Lung (tissue), 11 donors: ENCODE measurements at regions not wholly inside any gene's neighbourhood (a gene's known extent, or its start where the extent isn't known, plus 50 kb on each side); places are given as distances from the start of the nearest gene placed in this dataset.

ENCODE experiments used
- ATAC-seq: fragments of 200-7000 bp; cut with Tn5 transposase; one replicate; pipeline ENCODE4 v1.9.1; 2020; ENCODE audit warnings: moderate number of reproducible peaks; ENCODE audit not compliant: insufficient read depth, low FRiP score
- DNase-seq, 3 donors: peaks; one replicate each; pipeline ENCODE4 v3.0.0-alpha.2; 2013 to 2017
- H3K27ac ChIP-seq, 2 donors: one replicate each; pipeline ENCODE4 v1.5.1; 2013; ENCODE audit warnings: mild to moderate bottlenecking in 2 of 2, moderate library complexity in 2 of 2, control low read depth in 1 of 2, inconsistent platforms in 1 of 2, low read depth in 1 of 2, low read length in 1 of 2
- H3K27me3 ChIP-seq, 3 donors: one replicate each; pipeline ENCODE4 v1.5.1; 2013; ENCODE audit warnings: low read length in 2 of 3; ENCODE audit not compliant: control insufficient read depth in 3 of 3, insufficient read depth in 3 of 3
- H3K36me3 ChIP-seq, 4 donors: one replicate each; pipeline ENCODE4 v1.5.1; 2013; ENCODE audit warnings: low read length in 4 of 4, mild to moderate bottlenecking in 1 of 4, moderate library complexity in 1 of 4; ENCODE audit not compliant: control insufficient read depth in 4 of 4, insufficient read depth in 4 of 4
- H3K4me1 ChIP-seq, 5 donors: one replicate each; pipeline ENCODE4 v1.5.1; 2013; ENCODE audit warnings: low read length in 5 of 5, mild to moderate bottlenecking in 2 of 5, moderate library complexity in 1 of 5; ENCODE audit not compliant: control insufficient read depth in 5 of 5, insufficient read depth in 5 of 5
- H3K4me3 ChIP-seq: one replicate; pipeline ENCODE4 v1.5.1; 2013; ENCODE audit warnings: mild to moderate bottlenecking, control low read depth, moderate library complexity
- H3K9ac ChIP-seq, 2 donors: one replicate each; pipeline ENCODE4 v1.5.1; 2013; ENCODE audit warnings: low read length in 2 of 2, control low read depth in 1 of 2; ENCODE audit not compliant: insufficient read depth in 1 of 2
- H3K9me3 ChIP-seq, 4 donors: one replicate each; pipeline ENCODE4 v1.5.1; 2013; ENCODE audit warnings: low read length in 3 of 4, mild to moderate bottlenecking in 1 of 4, moderate library complexity in 1 of 4; ENCODE audit not compliant: control insufficient read depth in 4 of 4, insufficient read depth in 3 of 4
- WGBS, 2 donors: extraction: QIAGEN DNeasy Blood & Tissue Kit; methylation state at CpG; one replicate each; pipeline ENCODE4 v1.1.7; 2013; 5-methylcytosine and 5-hydroxymethylcytosine counted together
- TF ChIP-seq, protein P1 (sequence below): IDR thresholded peaks from 2 replicates; pipeline ENCODE4 v1.5.1; 2012; ENCODE audit warnings: mild to moderate bottlenecking; ENCODE audit errors: control extremely low read depth, extremely low read depth
- donor health status: control.
- donor health status: control.
- donor health status: Bipolar disorder and iron deficiency.
- donor health status: healthy.
- donor health status: DM: yes; HTN: yes; CAD: no.

DNA sequence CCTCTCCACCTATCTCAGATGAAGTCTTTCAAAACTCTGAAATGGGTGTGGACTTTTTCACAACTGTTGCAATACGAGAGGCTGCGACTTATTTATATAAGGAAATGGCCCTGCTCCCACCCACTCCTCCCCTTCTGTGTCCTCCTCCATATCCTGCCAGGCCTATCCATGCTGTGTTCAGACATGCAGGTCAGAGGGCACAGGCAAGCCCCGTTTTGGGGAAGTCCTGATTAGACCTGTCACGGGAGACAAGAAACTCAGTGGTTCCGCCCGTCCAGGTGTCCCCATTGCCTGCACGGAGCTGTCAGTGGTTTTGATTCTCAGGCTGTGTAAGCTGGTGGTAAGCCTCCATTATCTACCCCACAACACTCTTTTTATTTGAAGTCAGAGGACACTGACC, 99.6 kb upstream of the MGAT5 start:
- ATAC-seq (no peak), DNase-seq (peak in 1 of 3 donors; percentile 42)
- 41 to 47% methylated on average over 7 of the region's 7 CpGs for WGBS, 2 donors

DNA sequence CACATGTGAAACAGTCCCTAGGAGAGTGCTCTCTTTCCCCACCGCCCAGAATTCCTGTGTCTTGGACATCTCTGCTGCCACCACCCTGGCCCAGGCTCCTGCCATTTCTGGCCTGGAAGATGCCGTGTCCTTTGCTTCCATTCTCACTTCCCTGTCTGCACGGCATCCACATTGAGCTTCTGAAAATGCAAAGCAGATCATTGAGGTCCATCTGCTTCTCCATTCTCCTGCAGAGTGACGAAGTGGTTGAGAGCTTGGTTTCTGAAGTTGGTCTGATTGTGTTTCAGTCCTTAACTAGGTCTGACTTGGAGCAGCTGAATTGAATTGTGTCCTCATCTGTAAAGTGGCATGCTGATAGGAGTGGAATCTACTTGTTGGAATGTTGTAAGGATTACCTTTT, 98.7 kb upstream of the MGAT5 start:
- no peak overlapping the region for H3K9ac ChIP-seq
- no peak for ATAC-seq

More for the DNA sequence above, 99.6 kb upstream of the MGAT5 start:
- Histone ChIP-seq H3K9ac (no peak overlapping the region), H3K4me1 (peaks cover 0 to 21% (median 6%) of the 10 kb centered on the region in 5 donors), H3K9me3 (no peaks in the 10 kb centered on the region), H3K27me3 (no peaks in the 10 kb centered on the region), H3K27ac (no peak overlapping the region), H3K36me3 (peaks cover 0 to 3% (median 0%) of the 10 kb centered on the region in 4 donors), H3K4me3 (no peak overlapping the region)
- TF ChIP-seq, protein P1, sequence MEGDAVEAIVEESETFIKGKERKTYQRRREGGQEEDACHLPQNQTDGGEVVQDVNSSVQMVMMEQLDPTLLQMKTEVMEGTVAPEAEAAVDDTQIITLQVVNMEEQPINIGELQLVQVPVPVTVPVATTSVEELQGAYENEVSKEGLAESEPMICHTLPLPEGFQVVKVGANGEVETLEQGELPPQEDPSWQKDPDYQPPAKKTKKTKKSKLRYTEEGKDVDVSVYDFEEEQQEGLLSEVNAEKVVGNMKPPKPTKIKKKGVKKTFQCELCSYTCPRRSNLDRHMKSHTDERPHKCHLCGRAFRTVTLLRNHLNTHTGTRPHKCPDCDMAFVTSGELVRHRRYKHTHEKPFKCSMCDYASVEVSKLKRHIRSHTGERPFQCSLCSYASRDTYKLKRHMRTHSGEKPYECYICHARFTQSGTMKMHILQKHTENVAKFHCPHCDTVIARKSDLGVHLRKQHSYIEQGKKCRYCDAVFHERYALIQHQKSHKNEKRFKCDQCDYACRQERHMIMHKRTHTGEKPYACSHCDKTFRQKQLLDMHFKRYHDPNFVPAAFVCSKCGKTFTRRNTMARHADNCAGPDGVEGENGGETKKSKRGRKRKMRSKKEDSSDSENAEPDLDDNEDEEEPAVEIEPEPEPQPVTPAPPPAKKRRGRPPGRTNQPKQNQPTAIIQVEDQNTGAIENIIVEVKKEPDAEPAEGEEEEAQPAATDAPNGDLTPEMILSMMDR: no peak

DNA sequence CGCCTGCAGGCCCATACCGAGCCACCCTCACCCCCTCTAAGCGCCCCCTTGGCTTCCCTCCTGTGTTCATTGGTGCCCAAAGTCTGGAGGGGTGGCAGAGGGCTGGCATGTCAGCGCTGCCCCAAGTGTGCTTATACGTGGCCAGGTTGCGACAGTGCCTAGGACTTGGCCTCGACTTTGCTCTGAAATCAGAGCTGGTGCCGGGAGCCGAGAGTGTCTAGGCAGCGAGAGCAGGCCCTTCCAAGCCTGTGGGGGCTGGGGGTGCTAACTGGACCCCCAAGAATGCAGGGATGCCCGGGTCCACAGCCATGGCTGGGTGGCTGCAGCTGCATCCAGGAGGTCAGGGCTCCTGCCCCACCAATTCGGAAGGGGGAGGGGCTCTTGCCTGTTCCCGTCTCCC, 95.6 kb upstream of the MGAT5 start:
- Histone ChIP-seq H3K27ac (no peak overlapping the region), H3K9ac (no peak overlapping the region), H3K4me1 (peaks cover 4 to 41% (median 13%) of the 10 kb centered on the region in 5 donors), H3K4me3 (no peak overlapping the region), H3K9me3 (no peaks in the 10 kb centered on the region), H3K36me3 (no peaks in the 10 kb centered on the region), H3K27me3 (no peaks in the 10 kb centered on the region)
- ATAC-seq (no peak), DNase-seq (no peak)
- TF ChIP-seq, protein P1: no peak
- 91 to 95% methylated on average over 13 of the region's 13 CpGs for WGBS, 2 donors

More for the DNA sequence above, 98.7 kb upstream of the MGAT5 start:
- H3K4me1 ChIP-seq: peaks cover 0 to 28% (median 9%) of the 10 kb centered on the region in 5 donors
- H3K36me3 ChIP-seq: peaks cover 0 to 3% (median 0%) of the 10 kb centered on the region in 4 donors
- H3K9me3 ChIP-seq: no peaks in the 10 kb centered on the region
- H3K4me3 ChIP-seq: no peak overlapping the region
- WGBS, 2 donors: 80 to 83% methylated on average over 4 of the region's 4 CpGs
- TF ChIP-seq, protein P1: no peak
- DNase-seq: no peak
- H3K27ac ChIP-seq: no peak overlapping the region
- H3K27me3 ChIP-seq: no peaks in the 10 kb centered on the region

DNA sequence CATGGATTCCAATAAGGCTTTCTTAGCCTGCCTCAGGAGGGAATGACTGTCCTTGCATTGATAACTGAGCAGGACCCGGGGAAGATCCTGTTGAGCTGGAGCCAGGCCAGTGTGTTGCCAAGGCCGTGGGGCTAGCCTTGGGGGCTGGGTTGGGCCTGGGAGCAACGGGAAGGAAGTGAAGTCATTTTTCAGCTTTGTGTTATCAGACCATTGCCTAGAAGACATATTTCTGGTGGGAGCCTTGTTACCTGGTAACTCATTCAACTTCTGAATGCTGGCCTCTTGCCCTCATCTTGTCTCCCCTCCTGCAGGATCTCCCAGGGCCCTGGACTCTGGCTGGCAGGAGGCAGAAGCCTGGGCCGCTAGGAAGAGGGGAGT, 92.7 kb upstream of the MGAT5 start:
- DNase-seq (peak in 2 of 3 donors; percentile 24 to 55), ATAC-seq (no peak)
- peak overlapping the region; percentile 24 to 50 for H3K27ac ChIP-seq

More for the DNA sequence above, 92.7 kb upstream of the MGAT5 start:
- H3K36me3 ChIP-seq: no peaks in the 10 kb centered on the region
- peaks cover 4 to 38% (median 9%) of the 10 kb centered on the region in 5 donors for H3K4me1 ChIP-seq
- H3K9ac ChIP-seq: no peak overlapping the region
- 21 to 34% methylated on average over 4 of the region's 4 CpGs for WGBS, 2 donors
- no peak overlapping the region for H3K4me3 ChIP-seq
- TF ChIP-seq, protein P1: no peak
- H3K27me3 ChIP-seq: no peaks in the 10 kb centered on the region
- no peaks in the 10 kb centered on the region for H3K9me3 ChIP-seq
